ENCODE measurements at regions not wholly inside any gene's neighbourhood (a gene's known extent, or its start where the extent isn't known, plus 50 kb on each side); places are given as distances from the start of the nearest gene placed in this dataset.

DNA sequence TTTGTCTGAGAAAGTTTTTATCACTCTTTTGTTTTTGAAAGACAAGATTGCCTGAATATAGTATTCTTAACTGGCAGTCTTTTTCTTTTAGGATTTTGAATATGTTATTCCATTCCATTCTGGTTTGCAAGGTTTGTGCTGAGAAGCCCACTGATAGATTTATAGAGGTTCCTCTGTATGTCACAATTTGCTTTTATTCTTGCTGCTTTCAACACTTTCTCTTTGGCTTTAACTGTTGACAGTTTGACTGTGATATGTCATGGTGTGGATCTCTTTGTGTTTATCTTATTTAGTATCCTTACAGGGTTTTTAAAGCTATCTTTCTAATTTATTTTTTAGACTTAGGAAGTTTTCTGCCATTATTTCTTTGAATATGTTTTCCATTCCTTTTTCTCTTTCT is 331.2 kb upstream of the ATP11B start:
- no peak for DNase-seq (ENCODE audit: low spot score)

DNA sequence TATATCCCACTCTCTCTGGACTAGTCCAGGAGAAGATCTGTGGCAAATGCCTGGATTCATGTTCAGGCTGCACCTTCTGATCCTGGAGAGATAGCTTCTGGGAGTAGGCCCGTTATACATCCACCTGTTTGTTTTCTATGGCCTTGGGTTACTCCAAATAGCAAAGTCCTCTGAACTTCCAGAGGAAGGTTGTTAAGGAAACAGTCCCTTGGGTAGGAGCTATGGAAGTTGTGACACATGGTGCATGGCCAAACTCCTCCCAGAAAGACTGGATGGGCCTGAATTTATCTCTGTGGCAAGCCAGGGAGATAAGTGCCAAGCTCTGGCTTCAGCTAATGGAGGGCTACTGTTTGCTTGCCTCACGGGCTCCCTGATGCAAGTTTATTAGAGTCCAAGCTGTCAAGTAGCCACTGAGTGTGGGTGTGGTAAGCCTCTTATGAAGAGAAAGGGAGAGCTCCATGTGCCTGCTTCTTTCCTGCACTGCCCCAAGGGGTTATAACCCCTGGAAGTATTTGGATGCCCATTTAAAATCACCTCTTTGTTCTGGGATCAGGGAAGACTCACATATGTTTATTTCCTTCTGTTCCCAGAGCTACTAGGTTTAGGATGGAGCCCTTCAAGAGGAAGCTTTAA is 328.7 kb upstream of the ATP11B start:
- DNase-seq (ENCODE audit: low spot score) = no peak

DNA sequence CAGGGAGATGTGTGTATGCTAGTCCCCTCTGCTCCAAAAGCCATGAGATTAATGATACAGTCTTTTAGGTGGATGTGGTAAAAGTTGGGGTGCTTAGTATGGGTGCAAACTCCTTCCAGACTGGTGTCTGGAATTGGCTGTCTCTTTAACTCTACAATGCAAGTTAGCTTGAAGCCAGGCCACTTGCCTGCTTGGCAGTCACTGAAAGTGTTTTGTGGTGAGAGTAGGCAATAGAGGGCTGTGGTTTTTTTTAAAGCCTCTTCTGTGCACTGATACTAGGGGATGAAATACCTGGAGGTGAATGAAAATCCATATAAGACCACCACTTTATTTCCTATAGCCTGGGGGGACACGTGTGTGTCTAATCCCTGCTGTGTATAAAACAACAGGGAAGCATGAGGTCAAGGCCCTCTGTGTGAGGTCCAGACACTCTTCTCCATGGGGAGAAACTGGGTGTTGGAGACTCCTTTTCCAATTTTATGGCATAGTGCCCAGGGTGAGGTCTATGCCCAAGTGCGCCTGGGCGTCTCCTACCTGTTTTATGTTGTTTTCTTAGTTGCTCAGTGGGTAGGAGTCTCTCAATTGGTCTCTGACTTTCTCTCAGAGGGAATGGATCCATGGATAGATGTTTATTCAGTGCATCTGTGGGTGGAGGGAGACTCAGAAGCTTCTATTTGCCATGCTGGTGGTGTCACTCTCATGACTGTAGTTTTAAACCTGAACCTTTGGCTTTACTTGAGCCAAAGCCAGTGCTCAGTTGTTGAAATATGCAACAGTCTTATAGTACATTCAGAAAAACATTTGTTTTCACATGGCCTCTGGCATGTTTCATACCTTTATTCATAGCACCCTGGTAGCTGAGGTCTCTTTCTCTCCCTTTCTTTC is 327.8 kb upstream of the ATP11B start:
- no peak for DNase-seq (ENCODE audit: low spot score)

DNA sequence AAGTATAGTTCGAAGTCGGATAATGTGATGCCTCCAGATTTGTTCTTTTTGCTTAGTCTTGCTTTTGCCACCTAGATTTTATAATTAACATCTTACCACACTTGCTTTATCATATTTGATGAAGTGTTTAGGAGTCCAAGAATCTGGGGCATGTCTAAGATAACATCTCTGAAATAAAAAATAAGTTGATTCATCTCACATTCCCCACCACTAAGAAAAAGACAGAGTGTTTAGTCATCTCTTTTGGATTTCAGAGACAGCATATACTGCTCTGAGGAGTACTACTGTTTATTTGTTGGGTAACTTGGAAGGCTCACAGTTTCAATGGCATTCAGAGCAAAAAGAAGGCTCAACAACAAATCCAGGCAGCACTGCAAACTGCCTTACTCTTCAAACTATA is 324.2 kb upstream of the ATP11B start:
- DNase-seq (ENCODE audit: low spot score) = no peak

DNA sequence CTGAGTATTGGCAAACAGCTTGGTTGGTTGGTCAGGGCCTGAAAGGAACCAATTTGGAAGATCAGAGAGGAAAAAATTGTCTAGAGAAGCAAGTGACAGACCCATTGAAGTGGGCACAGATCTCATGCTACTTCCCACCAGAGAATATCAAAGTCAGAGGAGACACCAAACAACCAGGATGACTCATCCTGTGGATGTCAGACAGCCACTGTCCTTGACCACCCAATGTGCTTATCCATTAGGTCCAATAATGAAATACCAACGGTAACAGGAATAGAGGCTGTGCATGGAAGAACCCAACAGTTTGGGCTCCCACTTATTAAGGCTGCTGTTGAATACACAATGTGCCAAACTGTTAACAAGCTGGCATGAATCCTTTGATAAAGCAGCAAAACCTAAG is 323.1 kb upstream of the ATP11B start:
- no peak for DNase-seq (ENCODE audit: low spot score)

DNA sequence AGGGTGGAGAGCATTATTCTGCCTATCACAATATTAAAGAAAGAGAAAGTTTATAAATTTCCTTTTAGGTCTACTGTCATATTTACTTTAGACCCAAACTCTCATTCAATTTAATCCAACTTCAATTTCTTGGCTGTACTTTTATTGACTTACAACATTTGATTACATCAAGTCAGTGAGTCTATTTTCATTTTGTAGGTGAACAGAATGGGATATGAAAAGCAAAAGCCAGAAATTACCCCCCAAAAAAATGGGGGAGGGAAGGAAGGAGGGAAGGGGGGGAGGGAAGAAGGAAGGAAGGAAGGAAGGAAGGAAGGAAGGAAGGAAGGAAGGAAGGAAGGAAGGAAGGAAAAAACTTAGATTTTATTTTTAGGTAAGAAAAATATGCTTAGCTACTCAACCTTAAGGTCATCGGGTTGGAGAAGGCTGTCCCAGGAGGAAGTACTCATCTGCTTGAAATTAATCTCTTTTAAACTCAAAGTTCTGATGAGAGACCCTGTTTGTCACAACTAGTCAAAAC is 320.1 kb upstream of the ATP11B start:
- DNase-seq (ENCODE audit: low spot score) = no peak

DNA sequence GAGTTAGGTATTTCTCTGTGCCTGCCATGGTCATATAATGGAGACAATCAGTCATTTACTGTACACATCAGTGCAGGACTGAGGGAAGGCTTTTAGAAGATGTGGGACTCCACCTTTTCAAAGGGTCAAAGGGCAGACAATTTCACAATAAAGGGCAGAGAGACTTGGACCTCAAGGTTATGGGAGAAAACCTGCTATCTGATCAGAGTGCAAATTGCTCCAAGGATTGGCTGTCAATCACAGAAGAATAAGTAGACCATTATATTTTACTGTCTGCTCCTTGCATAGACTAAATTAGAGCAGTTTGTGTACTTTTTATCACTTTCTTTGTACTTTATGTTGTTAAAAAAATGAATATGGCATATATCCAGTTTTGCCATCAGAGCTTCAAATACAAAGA is 314.9 kb upstream of the ATP11B start:
- no peak for DNase-seq (ENCODE audit: low spot score)

DNA sequence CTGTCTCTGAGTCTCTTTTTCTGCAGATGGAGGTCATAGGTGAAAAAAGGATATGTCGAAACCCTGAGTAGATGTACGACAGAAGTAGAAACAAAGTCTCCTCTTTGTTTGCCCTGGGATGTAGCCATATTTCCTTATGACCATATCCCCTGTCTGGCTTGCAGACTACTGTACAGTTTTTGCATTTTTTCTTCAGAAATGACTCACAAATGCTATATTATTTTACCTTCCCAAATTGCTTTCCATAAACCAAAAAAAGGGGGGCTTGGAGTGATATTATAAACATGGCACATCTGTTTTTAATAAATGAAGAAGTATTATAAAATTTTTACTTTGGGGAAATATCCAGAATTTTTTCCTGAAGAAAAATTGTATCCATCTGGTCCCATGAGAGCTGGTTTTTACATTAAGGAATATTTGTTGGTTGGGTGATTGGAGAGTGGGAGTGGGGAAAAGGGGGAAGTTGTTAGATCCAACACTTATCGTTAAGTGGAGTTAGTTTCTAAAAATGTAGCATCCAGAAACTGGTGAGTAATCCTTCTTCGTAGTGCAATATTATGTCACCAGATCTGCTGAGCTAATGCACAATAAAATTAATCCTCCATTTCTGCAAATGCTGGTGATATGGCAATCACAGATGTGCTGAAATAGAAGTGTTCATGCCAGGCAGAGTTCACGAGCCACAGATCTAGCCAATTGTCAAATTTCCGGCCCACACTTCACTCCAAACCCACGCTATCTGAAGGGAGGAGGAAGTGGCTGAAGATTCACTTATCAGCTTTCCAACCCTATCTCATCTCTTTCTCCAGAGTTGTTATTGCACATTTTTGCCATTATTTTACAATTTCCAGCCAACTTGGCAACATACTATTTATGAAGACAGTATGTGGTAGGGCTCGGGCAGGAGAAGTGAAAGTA is 313.6 kb upstream of the ATP11B start:
- DNase-seq (ENCODE audit: low spot score) = no peak

DNA sequence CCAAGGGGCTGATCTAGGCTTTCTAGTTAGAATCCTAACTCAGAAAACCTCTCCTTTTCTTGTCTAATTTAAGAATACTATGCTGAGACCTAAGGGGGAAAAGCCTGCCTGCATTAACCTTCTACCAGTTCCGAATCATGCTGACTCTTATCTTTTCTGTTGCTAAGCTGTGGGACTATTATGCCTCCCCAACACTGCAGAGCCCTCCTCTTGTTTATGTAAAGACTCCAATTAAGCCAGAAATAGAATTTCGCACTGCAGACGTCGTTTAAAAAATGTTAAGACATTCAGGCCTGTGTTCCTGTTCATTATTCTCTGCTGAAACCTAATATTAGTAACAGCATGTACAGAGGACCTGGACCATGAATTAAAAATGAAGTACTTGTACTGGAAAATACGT is 310.6 kb upstream of the ATP11B start:
- no peak for DNase-seq (ENCODE audit: low spot score)

DNA sequence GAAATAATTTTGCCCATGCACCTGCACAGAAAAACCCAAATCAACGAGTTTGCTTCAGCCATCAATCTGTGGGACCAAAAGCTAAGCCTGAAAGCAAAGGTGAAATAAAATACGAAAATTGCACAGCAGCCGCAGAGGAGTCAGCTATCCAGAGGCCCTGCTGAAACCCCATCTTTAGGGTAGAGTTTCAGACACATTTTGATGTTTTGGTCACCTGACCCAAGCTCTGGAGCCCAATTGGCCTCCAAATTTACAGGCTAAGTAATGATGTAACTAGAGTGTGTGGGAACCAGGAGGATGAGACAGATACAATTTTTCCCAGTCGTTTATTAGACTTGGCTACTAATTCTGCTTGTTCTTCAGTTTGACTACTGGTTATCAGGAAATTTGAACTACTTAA is 308.6 kb upstream of the ATP11B start:
- DNase-seq (ENCODE audit: low spot score) = no peak

DNA sequence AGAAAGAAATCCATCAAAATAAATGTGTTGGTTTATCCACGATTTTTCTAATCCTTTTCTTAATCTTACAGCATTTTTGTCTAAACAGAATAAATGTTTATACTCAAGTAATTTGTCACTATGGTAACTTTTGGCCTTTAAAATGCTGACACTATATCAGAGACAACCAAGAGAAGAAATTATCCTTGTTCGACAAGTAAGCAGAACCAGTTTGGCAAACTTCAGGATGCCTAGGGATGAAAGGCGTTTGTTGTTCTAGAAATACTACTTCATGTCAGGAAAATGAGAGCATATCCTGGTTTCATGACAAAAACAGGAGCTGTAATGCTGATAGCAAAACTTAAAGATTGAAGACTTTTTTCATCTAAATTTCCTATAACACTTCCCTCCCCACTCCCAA is 308.0 kb upstream of the ATP11B start:
- no peak for DNase-seq (ENCODE audit: low spot score)

DNA sequence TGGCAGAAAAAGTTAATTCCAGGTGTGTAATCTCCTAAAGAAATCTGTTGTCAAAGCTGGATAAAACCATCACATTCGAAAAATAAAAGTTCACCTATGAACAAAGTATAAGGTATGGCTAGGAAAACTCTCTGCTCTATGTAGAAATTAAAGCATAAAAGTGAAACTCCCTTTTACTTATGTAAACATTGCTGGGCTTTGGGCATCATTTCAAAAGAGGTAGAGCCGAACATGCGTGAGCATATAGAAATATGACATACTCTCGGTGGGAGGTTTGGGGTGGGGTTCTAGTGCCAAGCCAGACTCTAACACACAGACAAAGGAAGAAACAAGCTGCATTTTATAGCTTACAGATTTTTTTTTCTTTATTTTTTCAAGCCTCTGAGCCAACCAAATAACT is 306.8 kb upstream of the ATP11B start:
- no peak for DNase-seq (ENCODE audit: low spot score)

DNA sequence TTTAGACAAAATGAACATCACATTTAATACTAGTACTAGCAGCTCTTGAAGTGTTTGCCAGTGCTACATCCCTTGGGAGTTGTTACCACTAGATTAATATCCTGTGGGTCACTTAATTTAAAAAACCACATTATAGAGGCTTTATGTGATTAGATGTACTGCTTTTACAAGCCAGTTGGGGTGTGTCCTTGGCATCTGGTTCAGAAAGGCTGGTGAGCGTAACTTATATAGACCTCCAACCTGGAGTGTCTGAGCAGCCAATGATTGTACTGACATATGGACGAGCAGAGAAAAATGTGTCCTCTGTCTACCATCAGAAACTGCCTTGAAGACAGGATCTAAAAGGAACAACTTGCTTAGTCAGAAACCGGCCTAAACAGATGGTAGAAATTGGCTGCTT is 306.2 kb upstream of the ATP11B start:
- DNase-seq (ENCODE audit: low spot score) = no peak

DNA sequence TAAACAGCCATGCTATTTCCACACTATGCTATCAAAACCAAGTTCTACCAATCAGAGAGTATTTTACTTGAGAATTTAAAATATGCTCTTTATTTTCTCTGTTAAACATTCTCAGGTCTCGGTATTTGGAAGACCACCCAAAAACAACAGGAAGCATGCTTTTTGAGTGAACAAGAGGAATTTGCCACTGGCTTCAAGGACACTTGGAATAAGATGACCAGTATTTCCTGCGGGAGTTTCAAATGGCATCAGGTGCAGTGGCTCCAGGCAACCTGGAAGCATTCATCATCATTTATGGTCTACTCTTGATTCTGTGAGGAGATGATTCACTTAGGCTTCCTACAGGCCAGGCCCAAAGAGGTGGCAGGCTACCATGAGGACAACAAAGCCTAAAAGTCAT is 305.7 kb upstream of the ATP11B start:
- no peak for DNase-seq (ENCODE audit: low spot score)

DNA sequence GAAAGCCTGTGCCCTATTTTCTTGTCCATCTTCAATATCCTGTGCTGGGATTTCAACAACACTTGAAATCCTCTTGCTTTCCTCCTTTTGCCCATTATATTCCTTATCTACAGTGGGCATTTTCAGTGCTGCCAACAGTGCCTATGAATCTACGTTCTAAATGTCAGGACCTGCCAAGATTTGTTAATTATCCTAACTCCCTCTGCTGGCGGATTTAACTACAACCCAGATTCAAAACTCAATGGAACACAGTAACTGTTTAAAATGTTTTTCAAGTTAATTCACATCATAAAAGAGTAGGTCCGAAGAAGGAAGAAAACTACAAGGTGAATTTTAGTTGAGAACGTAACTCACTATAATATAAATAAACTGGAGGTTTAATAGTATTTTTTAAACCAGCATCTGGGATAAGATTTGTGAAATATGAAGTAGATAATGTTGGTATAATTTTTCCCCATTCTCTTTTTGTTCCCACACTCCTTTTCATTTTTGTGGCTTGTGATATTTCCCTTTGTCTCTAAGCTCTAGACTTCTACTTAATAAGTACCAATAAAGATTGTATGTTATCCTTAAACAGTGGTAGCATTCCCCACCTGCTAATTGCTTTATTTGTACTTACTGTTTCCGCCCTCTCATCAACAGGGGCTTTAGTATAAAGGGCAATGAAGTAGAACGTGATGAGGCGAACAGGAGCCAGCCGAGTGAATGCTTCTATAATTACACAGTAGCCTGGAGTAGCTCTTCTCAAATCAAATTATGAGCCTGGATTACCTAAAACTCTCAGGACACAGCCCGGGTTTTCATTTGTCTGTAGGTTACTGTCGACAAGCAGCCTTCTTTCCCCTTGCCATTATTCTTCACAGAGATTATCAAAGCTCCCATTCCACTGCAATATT is 302.5 kb upstream of the ATP11B start:
- peak; percentile 55 for DNase-seq (ENCODE audit: low spot score)

DNA sequence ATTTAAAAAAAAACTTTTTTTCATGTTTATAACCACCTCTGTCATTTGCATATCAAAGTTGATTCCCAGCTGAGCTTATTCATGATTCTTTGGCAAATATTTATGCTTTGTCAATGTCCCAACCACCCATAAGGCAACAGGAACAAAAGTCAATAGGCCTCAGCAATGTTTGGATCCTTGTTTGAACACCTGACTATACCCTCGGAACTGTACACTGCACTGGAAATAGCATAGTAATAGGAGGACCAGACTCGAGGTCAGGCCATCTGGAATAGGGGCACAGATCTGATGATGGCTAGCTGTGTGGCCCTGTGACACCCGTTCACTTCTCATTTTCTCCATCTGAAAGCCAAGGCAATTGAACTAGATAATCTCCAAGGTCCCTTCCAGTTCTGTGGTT is 301.7 kb upstream of the ATP11B start:
- no peak for DNase-seq (ENCODE audit: low spot score)

DNA sequence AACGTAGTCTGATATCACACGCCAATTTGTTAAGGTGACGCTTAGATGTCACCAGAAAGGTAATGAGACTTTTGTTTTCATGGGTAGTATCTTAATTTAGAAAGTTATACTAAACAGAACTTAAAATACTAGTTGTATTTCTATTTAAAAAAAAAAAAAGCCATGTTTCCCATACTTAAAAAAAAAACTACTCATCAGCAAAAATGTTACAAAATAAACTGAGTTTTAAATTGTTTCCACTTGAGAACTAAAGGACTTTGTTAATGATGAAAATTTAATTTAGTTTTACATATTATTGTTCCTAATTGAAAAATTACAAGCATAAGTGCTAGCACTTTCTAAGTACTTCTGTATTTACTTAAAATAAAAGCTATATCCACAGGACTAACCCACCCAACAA is 300.8 kb upstream of the ATP11B start:
- no peak for DNase-seq (ENCODE audit: low spot score)

DNA sequence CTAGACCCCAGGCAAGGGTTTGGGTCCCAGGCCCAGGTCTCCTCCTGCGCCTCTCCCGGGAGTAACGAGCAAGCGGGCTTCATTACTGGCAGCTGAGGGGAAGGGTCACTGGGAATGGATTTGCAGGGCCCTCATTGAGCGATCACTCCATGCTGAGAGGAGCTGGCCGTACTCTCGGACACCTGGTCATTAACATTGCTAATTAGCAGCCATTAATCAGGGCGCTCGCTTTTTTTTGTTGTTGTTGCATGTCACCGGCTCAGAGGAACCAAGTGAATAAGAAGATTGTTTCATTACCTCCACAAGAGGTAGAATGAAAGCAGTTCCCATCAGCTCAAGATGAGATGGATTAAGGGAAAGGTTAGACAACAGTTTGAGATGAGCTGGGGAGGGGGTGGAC is 293.0 kb upstream of the ATP11B start:
- DNase-seq (ENCODE audit: low spot score) = no peak

DNA sequence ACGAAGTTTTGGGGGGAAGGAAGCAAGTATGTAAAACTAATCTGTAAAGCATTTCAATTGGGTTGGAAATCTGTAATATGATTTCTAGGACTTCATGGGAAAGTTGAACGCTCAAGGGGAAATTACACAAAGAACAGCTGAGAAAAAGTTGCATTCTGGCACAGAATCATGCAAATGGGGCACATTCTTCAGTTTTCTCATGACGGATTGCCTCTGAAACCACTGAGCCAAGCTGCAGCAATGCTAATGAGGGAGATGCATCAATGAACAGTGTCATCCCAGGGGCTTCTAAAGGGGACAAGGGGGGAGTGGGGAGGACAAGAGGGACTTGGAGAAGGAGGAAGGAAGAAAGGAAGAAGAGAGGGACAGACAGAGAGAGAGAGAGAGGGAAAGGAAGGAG is 291.4 kb upstream of the ATP11B start:
- no peak for DNase-seq (ENCODE audit: low spot score)

DNA sequence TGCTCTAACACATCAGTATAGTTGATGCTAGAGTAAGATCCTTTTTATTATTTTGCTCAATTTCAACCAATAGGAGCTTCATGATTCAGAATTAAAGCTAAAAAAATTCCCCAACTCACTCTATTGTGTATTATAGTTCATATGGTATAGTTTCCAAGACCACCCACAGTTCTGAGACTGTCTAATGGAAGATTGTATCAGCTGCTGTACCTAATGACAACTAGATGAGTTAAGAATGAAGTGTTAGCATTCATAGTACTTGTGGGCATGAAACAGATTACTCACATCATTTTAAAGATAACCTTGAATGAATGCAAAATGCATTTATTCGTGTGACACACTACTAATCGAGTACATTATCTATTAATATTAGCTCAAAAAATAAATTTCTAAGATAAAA is 289.9 kb upstream of the ATP11B start:
- DNase-seq (ENCODE audit: low spot score) = no peak

DNA sequence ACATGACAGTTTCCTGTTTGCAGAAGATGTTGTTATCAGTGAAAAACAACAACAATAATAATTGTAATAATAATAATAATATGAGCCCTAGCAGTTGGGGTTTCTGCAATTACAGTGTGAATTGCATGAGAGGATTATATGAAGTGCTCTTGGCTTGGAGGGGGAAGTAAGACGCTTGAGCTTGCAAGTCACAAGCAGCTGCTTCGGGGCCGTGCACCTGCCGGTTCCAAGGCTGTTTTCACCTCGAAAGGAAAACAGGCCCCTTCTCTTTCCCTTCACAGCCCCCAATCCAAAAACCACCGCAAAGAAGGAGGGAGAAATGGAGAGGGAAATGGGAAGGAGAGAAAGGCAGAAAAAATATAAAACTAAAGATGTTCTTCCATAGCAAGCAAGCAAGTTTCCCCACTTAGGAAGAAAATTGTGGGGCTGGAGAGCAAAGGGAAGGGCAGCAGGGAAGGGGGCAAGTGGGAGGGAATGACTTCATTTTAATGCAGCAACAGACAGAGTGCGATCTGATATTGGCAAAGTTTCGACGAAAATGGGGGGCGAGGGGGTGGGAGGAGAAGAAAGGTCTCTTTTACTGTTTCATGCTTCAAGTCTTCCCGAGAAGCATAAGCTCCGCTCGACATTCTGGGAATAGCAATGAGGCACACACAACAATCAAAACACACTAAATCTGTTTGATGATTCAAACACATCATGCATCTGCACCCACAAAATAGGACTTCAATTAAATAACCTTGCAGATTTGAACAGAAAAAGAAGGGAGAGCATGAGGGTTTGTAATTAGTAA is 284.2 kb upstream of the ATP11B start:
- no peak for DNase-seq (ENCODE audit: low spot score)
